GM21381 (cell line): ENCODE measurements at regions not wholly inside any gene's neighbourhood (a gene's known extent, or its start where the extent isn't known, plus 50 kb on each side); places are given as distances from the start of the nearest gene placed in this dataset.

ENCODE experiments used
- ATAC-seq: cut with Tn5 transposase; IDR thresholded peaks from one replicate; pipeline ENCODE4 v1.9.1; 2021; ENCODE audit warnings: mild to moderate bottlenecking, moderate library complexity; ENCODE audit not compliant: unreplicated experiment

DNA sequence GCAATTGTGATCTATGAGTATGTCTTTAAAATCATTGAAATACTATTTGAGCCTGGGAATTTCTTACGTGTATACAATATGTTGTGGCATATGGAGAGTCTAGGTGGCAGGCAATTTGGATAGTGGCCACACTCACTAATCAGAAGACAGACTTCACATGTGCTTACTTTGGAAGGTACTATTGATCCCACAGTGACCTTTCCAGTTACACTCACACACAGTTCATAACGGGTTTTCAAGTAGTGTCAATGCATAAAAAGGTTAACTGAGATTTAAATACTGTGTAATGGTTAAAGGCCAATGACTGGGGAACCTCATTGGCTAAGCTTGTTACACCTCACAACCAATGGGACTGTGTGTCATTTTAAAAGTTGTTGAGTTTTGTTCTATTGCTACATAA lies 783.2 kb downstream of the RPA4 start:
- no peak for ATAC-seq

DNA sequence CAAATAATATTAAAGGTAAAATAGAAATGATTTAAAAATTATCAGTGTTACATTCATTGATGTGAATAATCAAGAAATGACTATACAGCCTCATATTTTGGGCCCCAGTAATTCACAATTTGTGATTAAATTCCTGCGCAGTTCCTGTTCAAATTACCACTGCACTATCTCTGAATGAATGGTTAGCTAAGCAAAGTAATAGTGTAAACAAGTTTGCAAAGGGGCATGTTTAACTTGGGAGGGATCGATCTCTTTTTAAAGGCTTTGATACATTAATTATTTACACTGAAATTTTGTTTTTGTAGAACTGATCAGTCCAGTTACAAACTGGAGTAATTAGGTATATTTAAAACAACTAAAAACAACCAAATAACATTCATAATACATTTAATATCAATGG lies 784.4 kb downstream of the RPA4 start:
- no peak for ATAC-seq

DNA sequence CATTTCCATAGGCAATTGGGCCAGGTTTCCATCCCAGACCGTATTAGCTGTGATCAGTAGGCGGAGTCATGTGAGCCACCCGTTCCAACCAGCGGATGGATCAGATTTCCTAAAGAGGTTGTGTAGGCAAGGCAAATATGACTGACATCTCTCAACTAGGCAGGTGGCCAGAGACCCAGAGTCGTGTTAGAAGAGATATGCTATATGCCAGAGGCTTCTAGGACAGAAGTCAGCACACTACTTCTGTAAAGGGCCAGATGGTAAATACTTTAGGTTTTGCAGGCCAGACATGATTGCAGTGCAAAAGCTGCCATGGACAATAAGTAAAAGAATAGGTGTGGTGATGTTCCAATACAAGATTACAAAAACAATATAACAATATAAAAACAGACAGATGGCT lies 788.4 kb downstream of the RPA4 start:
- ATAC-seq: no peak

DNA sequence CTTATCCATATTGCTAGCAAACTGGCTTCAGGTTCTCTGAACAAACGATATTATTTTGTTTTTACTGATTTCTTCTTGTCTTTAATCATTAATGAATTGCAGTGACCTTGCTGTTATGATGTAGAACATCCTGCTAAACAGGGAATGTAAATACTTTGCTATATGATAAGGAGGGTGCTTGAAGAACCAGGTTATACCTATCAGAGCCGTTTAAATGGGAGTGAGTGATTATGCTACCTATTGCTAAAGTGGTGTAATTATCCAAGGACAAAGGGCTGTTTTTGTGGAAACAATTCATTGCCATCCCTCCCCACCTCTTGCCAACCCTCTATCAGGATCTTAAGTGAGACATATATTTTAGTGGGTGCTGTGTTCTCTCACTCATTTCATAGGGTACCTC lies 788.9 kb downstream of the RPA4 start:
- ATAC-seq: no peak

DNA sequence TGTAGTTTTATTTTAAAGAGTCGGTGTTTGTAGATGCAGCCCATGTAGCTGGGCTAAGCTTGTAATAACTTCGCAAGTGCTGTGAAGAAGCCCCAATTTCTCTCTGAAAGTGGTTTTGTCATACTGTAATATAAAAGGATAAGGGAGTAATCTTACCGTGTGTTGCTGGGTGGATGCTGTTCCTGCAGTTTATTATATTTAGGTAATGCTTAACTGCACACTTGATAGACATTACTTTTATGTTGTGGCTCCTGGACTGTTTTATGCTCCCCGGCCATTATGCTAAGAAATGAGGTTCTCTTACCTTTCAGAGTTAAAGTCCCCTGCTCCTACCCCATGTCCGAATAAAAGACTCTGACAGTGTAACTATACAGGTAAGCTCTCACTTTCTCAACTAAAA lies 789.4 kb downstream of the RPA4 start:
- no peak for ATAC-seq

DNA sequence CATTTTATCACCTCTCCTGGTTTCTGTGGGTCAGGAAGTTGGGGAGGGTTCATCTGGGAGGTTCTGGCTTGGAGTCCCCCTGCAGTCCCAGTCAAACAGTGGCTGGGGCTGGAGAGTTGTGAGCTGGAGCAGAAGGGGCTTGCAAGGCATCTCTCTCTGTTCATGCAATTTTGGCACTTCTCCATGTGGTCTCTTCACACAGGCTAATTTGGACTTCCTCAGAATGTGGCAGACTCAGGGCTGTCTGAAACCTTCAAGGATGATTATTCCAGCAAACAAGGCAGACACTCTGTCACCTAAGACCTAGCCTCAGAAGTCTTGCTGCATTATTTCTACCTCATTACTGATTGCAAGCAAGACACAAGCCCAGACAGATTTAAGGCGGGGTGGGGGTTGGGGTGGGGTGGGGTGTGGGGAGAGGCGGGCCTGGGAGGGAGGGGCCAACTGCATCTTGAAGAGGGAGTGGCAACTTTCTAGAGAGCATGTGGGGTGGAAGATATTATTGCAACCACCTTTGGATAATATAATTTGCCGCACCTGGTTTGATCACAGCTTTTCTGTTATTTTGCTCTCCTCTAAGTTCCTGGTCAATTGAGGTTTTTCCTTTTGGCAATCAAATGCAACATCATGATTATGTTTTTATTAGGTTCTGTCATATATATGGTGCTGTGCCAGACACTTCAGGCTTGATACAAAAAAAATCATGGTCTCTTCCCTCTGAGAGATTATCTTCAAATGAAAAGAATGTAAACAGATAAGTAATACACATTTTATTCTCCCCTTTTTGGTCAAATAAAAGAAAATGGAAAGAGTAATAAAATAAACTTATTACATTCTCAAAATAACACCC lies 799.5 kb downstream of the RPA4 start:
- no peak for ATAC-seq

DNA sequence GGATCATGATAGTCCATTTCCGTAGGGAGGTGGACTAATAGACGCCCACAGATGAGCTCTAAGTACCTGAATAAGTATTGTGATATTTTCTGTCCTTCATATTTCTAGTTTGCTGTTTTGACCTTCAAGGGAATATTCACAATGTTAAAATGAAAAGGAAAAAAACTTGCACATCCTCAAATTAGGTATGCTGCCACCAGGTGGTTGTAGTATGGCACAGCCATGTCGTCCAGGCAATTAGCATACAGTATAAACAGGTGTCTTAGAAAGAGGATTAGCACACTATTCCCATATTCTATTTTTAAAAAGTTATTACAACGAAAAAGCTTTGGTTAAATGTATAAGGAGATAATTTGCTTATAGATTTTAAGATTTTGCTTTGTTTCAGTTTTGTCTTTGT lies 802.0 kb downstream of the RPA4 start:
- ATAC-seq: no peak

DNA sequence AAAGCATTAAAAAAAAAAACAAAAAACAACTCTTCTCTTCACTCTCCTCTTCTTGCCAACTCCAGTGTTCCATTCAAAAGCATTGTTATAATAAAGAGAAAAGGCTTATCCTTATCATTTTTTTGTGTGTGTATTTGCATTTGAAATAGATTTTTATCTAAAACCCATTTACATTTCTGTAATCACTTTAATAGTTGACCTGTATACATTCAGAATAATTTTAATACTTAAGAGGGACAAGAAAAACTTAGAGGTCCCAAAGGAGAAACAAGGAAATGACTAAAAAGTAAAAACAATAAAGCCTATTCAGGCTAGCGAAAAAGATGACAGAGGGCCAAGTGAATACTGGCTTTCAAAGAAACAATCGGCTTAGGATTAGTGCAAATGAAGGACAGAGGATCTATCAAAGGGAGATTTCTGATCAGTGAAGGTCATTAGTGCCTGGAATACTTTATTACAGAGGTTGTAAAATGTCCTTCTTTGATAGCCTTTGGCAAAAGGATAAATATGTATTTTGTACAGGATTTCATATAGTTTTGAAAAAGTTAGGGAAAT lies 808.3 kb downstream of the RPA4 start:
- no peak for ATAC-seq

DNA sequence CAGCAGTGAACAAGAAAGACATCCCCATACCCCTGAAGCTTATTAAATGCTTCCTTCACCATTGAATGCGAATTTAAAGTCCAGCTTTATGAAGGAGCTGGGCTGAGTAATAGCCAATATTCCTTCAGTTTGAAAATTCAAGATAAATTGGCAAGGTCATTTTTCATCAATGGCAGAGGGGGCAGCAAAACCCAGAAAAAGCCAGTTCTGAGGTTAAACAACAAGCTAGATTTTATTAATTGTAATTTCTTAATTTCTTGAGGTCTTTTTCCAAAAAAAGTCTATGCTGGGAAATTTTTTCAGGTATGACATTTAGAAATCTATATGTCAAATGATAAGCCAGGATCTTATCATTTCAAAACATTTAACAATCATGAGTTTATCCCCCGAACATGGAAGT lies 808.9 kb downstream of the RPA4 start:
- ATAC-seq: no peak

DNA sequence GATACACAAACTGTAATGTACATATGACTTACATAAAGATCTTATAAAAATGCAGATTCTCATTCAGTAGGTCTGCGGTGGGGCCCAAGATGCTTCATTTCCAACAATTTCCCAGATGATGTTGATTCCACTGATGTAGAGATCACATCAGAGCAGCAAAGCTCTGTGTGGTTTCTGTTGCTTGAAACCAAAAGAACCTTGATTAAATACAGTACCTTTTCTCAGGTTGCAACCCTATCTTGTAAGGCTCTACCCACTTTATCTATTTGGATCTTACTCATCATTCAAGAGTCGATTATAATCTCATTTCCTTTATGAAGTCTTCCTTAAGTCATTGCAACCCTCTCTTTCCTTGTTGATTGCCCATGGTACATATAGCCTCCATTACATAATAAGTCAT lies 816.8 kb downstream of the RPA4 start:
- no peak for ATAC-seq

DNA sequence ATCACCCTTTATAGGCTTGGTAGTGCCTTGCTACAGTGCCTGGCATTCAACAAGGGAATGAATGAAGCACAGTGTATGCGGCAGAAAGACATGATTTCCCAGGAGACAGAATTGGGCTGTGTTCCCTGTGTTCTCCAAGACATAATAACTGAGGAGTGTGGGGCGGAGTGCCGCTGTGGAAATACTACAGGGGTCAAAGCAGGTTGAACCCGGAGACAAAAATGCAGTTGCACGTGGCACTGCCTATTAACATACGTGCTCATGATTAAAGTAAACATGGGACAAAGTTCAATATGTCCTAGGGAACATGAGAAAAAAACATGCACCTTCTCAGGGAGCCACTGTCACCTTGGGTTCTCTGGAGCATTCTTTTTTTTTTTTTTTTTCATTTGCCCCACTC lies 820.8 kb downstream of the RPA4 start:
- ATAC-seq: no peak

DNA sequence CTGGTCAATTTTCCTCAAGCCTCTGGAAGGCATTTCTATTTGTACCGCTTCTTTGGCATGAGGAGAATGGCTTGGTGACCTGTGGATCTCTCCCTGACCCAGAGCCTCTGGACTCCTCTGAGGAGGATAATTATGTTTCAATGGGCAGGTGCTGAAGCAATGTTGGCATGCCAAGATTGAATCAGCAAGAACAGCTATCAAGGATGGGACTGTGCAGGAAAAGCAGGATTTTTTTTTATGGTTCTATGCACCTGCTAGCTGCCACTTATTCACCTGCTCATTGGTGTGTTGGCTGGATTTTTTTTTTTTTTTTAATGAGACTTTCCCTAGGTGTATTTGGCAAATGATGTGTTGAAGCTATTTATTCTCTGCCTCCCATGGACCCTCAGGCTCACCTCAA lies 821.2 kb downstream of the RPA4 start:
- no peak for ATAC-seq

DNA sequence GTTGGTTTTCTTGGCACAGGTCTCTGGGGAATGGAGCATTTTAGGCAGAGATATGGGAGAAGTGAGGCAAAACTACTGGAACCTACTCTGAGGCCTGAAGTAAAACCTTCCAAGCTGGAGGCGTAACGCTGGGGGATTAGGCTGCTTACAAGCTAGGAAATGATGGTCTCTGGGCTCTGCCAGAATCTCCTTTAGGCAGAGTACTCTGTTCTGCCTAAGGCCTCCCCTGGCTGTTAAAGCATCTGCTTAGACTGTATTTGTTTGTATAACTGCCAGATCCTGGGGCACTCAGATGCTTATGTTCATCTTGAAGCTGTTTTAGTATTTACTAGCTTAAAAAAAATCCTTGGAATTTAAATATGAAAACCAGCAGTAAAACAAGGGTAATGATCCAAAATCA lies 822.2 kb downstream of the RPA4 start:
- no peak for ATAC-seq

DNA sequence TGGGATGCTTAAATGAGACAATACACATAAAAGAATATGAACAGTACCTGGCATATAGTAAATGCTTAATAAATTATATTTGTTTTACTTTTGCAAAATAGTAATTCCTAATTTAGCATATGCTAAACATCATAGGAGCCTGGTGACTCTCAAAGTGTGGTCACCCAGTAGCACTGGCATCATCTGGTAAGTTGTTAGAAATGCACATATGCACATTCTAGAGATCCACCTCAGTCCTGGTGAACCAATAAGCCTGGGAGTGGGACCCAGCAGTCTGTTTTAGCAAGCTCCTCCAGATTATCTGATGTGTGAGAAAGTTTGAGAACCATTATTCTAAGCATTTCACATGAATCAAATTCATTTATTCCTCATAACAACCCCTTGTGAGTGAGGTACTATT lies 830.4 kb downstream of the RPA4 start:
- ATAC-seq: no peak

DNA sequence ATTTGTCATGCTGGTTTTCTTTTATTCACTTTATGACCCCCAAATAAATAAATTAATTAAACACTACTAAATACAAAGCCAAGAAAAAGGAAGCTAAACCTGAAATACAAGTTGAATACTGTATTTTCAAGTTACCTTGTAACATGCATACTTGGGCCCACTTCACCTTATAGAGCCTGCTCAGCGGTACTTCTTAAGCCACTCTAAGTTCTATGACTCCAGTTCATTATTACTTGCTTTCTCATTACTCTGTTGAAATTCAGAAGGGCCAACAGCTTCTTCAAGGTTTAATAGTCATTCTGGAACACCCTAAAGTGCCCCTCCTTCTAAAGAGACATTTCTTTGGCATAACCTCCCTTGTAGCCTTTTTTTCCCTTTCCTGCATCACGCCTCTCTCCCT lies 844.5 kb downstream of the RPA4 start:
- ATAC-seq: no peak

DNA sequence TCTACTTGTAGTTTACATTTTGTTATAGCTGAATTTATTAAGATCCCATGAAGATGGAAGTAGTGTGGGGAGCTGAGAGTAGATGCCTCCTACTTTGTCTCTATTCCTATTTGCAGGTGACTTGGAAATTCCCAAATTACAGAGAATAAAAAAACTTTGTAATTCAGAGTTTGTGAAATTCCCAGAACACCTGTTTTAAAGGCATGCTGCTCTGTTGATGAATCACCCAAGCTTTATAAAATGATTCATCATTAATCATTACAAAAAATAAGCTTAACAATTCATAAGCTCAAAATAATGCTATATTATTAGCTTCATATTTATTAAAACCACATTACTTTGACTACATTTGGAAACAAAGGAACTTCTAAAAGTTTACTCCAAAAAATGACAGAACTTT lies 856.3 kb downstream of the RPA4 start:
- no peak for ATAC-seq

DNA sequence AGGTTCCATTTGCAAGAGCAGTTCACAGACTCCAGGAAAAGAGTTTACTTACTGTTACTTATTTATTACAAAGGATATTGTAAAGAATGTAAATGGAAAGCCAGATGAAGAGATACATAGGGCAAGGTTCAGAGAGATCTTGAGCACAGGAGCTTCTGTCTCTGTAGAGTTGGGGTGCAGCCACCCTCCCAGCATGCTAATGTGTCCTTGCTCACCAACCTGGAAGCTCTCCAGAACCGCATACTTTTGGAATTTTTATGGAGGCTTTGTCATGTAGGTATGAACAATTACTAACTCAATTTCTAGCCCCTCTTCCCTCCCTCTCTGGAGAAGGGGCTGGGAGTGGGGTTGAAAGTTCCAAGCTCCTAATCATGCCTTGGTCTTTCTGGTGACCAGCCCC lies 857.2 kb downstream of the RPA4 start:
- ATAC-seq: no peak

DNA sequence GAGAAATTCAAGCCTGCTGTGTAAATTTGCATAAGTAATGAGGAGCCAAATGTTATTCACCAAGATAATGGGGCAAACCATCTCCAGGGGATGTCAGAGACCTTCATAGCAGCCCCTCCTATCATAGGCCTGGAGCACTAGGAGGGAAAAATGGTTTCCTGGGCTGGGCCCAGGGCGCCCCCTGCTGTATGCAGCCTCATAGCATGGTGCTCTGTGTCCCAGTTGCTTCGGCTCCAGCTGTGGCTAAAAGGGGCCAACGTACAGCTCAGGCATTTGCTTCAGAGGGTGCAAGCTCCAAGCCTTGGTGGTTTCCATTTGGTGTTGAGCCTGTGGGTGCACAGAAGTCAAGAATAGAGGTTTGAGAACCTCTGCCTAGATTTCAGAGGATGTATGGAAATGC lies 859.3 kb downstream of the RPA4 start:
- ATAC-seq: no peak

DNA sequence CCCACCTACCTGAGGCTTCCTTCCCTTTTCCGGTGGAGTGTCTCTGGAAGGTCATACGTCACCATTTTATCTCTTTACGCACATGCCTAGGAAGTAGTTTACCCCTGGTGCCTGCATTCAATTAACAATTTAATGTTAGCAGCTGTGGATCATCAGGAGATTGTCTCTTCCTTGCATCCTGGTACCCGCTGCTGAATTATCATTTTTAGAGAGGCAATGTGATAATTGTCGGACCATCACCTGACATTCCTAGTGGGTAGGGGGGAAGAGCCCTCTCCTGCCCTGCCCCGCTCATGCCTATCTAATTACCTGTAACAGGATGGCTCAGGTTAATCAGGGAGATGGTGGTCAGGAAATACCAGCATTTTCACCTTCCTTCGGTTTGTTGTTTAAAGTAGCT lies 863.6 kb downstream of the RPA4 start:
- no peak for ATAC-seq

DNA sequence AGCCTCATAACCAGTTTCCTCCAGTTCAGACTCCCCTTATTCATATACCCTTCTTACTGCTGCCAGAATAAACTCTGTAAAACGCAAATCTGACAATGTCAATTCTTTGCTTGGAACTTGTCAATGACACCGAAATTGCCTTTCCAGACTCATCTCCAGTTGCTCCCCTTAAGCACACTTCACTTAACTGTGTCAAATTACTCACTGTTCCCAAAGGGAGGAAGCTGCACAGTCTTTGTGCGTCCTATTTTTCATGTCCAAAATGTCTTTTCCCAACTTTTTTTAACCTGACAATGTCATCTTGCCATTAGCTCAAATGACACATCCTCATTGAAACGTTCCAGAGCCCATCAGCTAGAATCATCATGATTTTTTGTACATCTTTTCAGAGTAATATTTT lies 867.3 kb downstream of the RPA4 start:
- no peak for ATAC-seq

DNA sequence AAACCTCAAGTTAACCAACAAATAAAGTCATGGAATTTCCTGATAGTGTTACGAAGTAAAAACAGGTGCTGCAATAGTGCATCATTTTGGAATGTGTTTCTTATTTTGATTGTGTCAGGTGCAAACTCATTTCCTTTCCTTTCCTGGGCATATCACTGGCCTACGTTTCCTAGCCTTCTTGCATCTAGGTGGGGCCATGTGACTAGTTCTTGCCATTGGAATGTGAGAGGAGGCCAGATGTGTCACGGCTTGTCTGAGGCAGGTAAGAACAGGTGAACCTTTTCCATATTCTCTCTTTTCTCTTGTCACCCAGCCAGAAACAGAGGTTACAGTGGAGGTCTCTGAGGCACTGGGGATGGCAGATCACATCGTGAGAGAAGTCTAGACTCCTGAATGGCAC lies 868.0 kb downstream of the RPA4 start:
- ATAC-seq: no peak

DNA sequence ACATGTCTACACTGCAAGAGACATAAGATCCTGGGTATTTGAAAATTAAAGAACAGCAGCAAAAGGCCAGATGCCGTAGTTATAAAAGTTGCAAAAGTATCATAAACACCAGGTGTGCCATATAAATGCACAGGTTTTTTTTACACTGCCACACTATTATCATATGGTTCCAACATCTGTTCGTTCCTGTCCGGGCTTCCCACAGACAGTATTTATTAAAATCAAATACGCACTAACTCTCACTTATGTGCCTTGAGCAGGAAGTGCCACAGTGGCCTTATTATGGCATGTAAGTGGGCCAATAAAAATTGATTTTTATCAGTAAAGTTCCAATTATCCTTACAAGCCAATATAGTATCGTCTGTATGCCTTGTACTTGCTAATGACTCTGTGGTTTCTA lies 873.2 kb downstream of the RPA4 start:
- ATAC-seq: no peak

DNA sequence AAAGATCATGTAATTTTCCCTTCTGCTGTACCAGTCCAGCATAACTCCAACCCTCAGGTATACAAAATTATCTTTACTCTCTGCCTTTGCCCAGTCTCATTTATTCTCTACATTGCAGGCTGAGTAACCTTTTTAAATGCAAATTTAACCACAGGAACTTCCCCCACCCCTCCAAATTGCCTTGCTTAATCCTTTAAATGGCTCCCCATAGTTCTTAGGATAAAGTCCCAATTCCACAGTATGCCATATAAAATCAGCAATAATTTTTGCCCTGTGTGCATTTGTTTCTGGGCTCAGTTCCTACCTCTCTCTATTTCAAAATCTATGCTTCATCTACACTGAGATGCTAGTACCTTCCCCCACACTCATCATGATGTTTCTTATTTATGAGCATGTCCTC lies 879.7 kb downstream of the RPA4 start:
- no peak for ATAC-seq
